Lung (tissue), 11 donors: ENCODE measurements at regions not wholly inside any gene's neighbourhood (a gene's known extent, or its start where the extent isn't known, plus 50 kb on each side); places are given as distances from the start of the nearest gene placed in this dataset.

ENCODE experiments used
- ATAC-seq: fragments of 200-7000 bp; cut with Tn5 transposase; one replicate; pipeline ENCODE4 v1.9.1; 2020; ENCODE audit warnings: moderate number of reproducible peaks; ENCODE audit not compliant: insufficient read depth, low FRiP score
- DNase-seq, 3 donors: peaks; one replicate each; pipeline ENCODE4 v3.0.0-alpha.2; 2013 to 2017
- H3K27ac ChIP-seq, 2 donors: one replicate each; pipeline ENCODE4 v1.5.1; 2013; ENCODE audit warnings: mild to moderate bottlenecking in 2 of 2, moderate library complexity in 2 of 2, control low read depth in 1 of 2, inconsistent platforms in 1 of 2, low read depth in 1 of 2, low read length in 1 of 2
- H3K27me3 ChIP-seq, 3 donors: one replicate each; pipeline ENCODE4 v1.5.1; 2013; ENCODE audit warnings: low read length in 2 of 3; ENCODE audit not compliant: control insufficient read depth in 3 of 3, insufficient read depth in 3 of 3
- H3K36me3 ChIP-seq, 4 donors: one replicate each; pipeline ENCODE4 v1.5.1; 2013; ENCODE audit warnings: low read length in 4 of 4, mild to moderate bottlenecking in 1 of 4, moderate library complexity in 1 of 4; ENCODE audit not compliant: control insufficient read depth in 4 of 4, insufficient read depth in 4 of 4
- H3K4me1 ChIP-seq, 5 donors: one replicate each; pipeline ENCODE4 v1.5.1; 2013; ENCODE audit warnings: low read length in 5 of 5, mild to moderate bottlenecking in 2 of 5, moderate library complexity in 1 of 5; ENCODE audit not compliant: control insufficient read depth in 5 of 5, insufficient read depth in 5 of 5
- H3K4me3 ChIP-seq: one replicate; pipeline ENCODE4 v1.5.1; 2013; ENCODE audit warnings: mild to moderate bottlenecking, control low read depth, moderate library complexity
- H3K9ac ChIP-seq, 2 donors: one replicate each; pipeline ENCODE4 v1.5.1; 2013; ENCODE audit warnings: low read length in 2 of 2, control low read depth in 1 of 2; ENCODE audit not compliant: insufficient read depth in 1 of 2
- H3K9me3 ChIP-seq, 4 donors: one replicate each; pipeline ENCODE4 v1.5.1; 2013; ENCODE audit warnings: low read length in 3 of 4, mild to moderate bottlenecking in 1 of 4, moderate library complexity in 1 of 4; ENCODE audit not compliant: control insufficient read depth in 4 of 4, insufficient read depth in 3 of 4
- WGBS, 2 donors: extraction: QIAGEN DNeasy Blood & Tissue Kit; methylation state at CpG; one replicate each; pipeline ENCODE4 v1.1.7; 2013; 5-methylcytosine and 5-hydroxymethylcytosine counted together
- TF ChIP-seq, protein P1 (sequence below): IDR thresholded peaks from 2 replicates; pipeline ENCODE4 v1.5.1; 2012; ENCODE audit warnings: mild to moderate bottlenecking; ENCODE audit errors: control extremely low read depth, extremely low read depth
- donor health status: control.
- donor health status: control.
- donor health status: Bipolar disorder and iron deficiency.
- donor health status: healthy.
- donor health status: DM: yes; HTN: yes; CAD: no.

DNA sequence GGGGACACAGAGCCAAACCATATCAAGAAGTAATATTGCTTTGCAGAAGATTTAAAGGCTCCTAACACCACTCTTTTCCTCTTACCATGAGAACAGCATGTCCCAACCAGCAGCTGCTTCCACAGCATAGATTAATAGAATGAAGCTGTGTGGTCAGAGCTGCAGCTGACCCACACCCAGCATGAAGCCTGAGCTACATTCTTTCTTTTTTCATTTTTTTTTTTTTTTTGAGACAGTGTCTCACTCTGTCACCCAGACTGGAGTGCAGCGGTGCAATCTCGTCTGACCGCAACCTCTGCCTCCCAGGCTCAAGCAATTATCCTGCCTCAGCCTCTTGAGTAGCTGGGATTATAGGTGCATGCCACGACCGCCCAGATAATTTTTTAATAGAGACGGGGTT lies 289.8 kb downstream of the RAD51AP2 start:
- H3K27ac ChIP-seq = no peak overlapping the region
- H3K4me1 ChIP-seq = peaks cover 0 to 8% (median 0%) of the 10 kb centered on the region in 5 donors
- no peak overlapping the region for H3K4me3 ChIP-seq
- no peak overlapping the region for H3K9ac ChIP-seq
- WGBS, 2 donors = 86 to 96% methylated on average over 6 of the region's 6 CpGs
- H3K9me3 ChIP-seq = no peaks in the 10 kb centered on the region
- H3K27me3 ChIP-seq = no peaks in the 10 kb centered on the region
- TF ChIP-seq, protein P1, sequence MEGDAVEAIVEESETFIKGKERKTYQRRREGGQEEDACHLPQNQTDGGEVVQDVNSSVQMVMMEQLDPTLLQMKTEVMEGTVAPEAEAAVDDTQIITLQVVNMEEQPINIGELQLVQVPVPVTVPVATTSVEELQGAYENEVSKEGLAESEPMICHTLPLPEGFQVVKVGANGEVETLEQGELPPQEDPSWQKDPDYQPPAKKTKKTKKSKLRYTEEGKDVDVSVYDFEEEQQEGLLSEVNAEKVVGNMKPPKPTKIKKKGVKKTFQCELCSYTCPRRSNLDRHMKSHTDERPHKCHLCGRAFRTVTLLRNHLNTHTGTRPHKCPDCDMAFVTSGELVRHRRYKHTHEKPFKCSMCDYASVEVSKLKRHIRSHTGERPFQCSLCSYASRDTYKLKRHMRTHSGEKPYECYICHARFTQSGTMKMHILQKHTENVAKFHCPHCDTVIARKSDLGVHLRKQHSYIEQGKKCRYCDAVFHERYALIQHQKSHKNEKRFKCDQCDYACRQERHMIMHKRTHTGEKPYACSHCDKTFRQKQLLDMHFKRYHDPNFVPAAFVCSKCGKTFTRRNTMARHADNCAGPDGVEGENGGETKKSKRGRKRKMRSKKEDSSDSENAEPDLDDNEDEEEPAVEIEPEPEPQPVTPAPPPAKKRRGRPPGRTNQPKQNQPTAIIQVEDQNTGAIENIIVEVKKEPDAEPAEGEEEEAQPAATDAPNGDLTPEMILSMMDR = no peak
- ATAC-seq (no peak), DNase-seq (no peak)
- no peaks in the 10 kb centered on the region for H3K36me3 ChIP-seq

DNA sequence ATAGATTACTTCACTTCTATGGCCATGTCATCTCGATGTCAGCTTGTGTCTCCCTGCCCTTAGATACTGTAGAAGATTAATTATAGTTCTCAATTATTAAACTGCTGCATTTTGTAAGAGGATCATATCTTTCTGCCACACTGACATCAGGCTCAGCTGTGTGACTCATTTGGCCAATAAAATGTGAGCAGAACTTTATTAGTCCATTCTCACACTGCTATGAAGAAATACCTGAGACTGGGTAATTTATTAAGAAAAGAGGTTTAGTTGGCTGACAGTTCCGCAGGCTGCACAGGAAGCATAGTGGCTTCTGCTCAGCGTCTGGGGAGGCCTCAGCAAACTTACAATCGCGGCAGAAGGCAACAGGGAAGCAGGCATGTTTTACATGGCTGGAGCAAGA lies 290.4 kb downstream of the RAD51AP2 start:
- 86 to 89% methylated on average over 5 of the region's 5 CpGs for WGBS, 2 donors
- peaks cover 0 to 8% (median 0%) of the 10 kb centered on the region in 5 donors for H3K4me1 ChIP-seq
- H3K4me3 ChIP-seq = no peak overlapping the region
- H3K27me3 ChIP-seq = no peaks in the 10 kb centered on the region
- TF ChIP-seq, protein P1 = no peak
- H3K9me3 ChIP-seq = no peaks in the 10 kb centered on the region
- DNase-seq (no peak), ATAC-seq (no peak)
- H3K36me3 ChIP-seq = no peaks in the 10 kb centered on the region
- H3K27ac ChIP-seq = no peak overlapping the region
- no peak overlapping the region for H3K9ac ChIP-seq

DNA sequence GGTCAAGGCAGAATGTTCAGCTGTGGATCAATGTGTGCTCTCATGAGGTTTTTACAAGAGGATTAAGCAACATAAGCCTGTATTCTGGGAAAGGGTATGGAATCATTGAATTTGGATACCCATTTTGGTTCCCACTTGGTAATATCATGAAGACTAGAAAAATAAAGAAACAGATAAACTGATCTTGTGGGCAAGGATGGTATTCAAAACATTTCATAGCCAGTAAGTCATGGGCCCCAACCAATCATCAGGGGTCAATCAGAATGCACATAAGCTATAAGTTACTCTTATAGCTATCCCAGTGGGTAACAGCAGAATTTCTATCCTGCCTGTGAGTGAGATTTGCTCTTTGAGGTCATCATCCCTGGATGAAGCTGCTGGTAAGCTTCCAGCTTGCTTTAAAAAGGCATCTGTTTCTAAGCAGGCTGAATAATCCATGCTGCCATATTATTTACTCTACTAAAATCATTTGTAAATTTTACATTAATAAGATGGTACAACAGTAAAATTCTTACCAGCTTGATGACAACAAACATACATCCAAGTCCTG lies 291.2 kb downstream of the RAD51AP2 start:
- Histone ChIP-seq H3K4me1 (peaks cover 0 to 8% (median 0%) of the 10 kb centered on the region in 5 donors), H3K27me3 (no peaks in the 10 kb centered on the region), H3K4me3 (no peak overlapping the region), H3K9ac (no peak overlapping the region), H3K36me3 (no peaks in the 10 kb centered on the region), H3K27ac (no peak overlapping the region), H3K9me3 (no peaks in the 10 kb centered on the region)
- ATAC-seq (no peak), DNase-seq (no peak)
- TF ChIP-seq, protein P1 = no peak

DNA sequence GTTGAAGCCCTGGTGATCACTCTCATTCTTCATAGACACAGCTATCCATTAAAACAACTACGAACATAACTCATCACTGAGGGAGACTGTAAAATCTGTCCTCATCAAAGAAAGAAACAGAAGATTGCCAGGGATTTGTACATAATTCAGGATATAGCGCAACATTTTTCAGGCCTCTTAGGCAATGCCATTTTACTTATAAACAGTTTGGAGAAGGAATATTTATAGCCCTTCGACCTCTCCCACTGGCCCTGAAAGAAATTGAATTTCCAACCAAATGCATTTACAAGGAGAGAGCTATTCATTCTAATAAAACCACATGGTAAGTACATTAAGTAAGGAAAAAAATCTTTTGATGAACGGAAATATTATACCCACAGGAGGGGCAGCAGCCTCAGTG lies 295.0 kb downstream of the RAD51AP2 start:
- Histone ChIP-seq H3K36me3 (no peaks in the 10 kb centered on the region), H3K4me3 (no peak overlapping the region), H3K9me3 (no peaks in the 10 kb centered on the region), H3K9ac (no peak overlapping the region), H3K4me1 (no peaks in the 10 kb centered on the region), H3K27me3 (no peaks in the 10 kb centered on the region), H3K27ac (no peak overlapping the region)
- DNase-seq = peak in 2 of 3 donors; percentile 17 to 53
- TF ChIP-seq, protein P1 = no peak
- ATAC-seq = no peak
- WGBS, 2 donors = 65 to 83% methylated on average over 4 of the region's 4 CpGs
